Activated naive CD4-positive, alpha-beta T cell treated with anti-CD3 and anti-CD28 coated beads, Interleukin-2, amount 10 ng/mL, durations not matched to agents 7 days and 5 days (primary cell): ENCODE measurements at regions not wholly inside any gene's neighbourhood (a gene's known extent, or its start where the extent isn't known, plus 50 kb on each side); places are given as distances from the start of the nearest gene placed in this dataset.

ENCODE experiments used
- CTCF ChIA-PET: fragments of 350-600 bp; sonication (Branson Sonifier 250); formaldehyde crosslinking; loops from one replicate; lab custom pipeline; 2021; ENCODE audit warnings: antibody characterized with exemption; lab: Charles Lee
- DNase-seq: peaks from one replicate; pipeline ENCODE4 v3.0.0-alpha.2; 2020
- H3K27ac Mint-ChIP-seq: one replicate; pipeline ENCODE4 v1.8.0; 2021; ENCODE audit warnings: mild to moderate bottlenecking, moderate library complexity, mixed read lengths
- H3K27me3 Mint-ChIP-seq: one replicate; pipeline ENCODE4 v1.8.0; 2021; ENCODE audit warnings: mild to moderate bottlenecking, mixed read lengths
- H3K36me3 Mint-ChIP-seq: one replicate; pipeline ENCODE4 v1.8.0; 2021; ENCODE audit warnings: mixed read lengths
- H3K4me1 Mint-ChIP-seq: one replicate; pipeline ENCODE4 v1.8.0; 2021; ENCODE audit warnings: mixed read lengths
- H3K4me3 Mint-ChIP-seq: one replicate; pipeline ENCODE4 v1.8.0; 2021; ENCODE audit warnings: mild to moderate bottlenecking, moderate library complexity, mixed read lengths
- H3K9me3 Mint-ChIP-seq: one replicate; pipeline ENCODE4 v1.8.0; 2021; ENCODE audit warnings: mixed read lengths

DNA sequence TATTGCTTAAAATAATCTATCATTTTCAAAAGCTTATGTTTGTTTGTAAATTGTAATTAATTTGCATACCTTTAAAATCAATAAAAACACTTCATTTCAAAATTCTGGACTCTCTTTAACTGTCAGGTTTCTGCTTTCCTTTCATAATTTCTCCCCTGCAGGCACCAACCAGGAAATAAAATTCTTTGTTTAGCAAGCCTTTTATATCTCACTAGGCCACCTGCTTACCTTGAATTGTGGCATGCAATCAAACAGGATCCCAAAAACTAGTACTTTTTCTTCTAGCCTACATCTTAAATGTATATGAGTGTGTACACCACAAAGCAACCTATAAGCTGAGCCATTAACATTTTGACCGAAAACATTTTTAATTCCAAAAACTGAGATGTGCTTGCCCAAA is 233.1 kb downstream of the NR4A2 start:
- Mint-ChIP-seq H3K27ac (no peak overlapping the region), H3K9me3 (no peaks in the 10 kb centered on the region), H3K4me1 (no peaks in the 10 kb centered on the region), H3K4me3 (no peak overlapping the region), H3K27me3 (no peaks in the 10 kb centered on the region), H3K36me3 (no peaks in the 10 kb centered on the region)
- CTCF ChIA-PET = no interaction called here
- DNase-seq = no peak

DNA sequence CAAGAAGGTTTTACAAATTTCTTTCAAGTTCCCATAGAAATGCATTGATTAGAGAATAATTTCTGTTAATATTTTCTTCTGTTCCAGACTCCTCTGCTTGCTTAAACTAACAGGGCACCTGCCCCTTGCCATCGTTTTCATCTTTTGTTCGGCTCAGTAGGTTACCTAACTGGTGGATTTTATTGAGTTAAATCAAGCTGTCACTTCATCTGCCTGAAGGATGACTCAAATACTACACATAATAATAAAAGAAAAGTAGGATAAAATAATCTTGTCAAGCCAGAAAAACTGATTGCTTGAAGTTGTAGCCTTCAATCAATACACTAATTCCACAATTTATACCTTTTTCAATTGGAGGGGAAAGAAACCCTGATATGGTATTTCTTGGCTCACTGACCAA is 234.0 kb downstream of the NR4A2 start:
- Mint-ChIP-seq H3K36me3 (no peaks in the 10 kb centered on the region), H3K27me3 (no peaks in the 10 kb centered on the region), H3K4me3 (no peak overlapping the region), H3K4me1 (no peaks in the 10 kb centered on the region), H3K9me3 (no peaks in the 10 kb centered on the region), H3K27ac (no peak overlapping the region)
- DNase-seq = no peak
- CTCF ChIA-PET = no interaction called here

GRCh38 chr2:156088587-156088986 is 243.9 kb downstream of the NR4A2 start:
- Mint-ChIP-seq H3K4me3 (no peak overlapping the region), H3K27ac (no peak overlapping the region), H3K27me3 (no peaks in the 10 kb centered on the region), H3K4me1 (no peaks in the 10 kb centered on the region), H3K9me3 (no peaks in the 10 kb centered on the region), H3K36me3 (no peaks in the 10 kb centered on the region)
- no peak for DNase-seq
- CTCF ChIA-PET = no interaction called here

DNA sequence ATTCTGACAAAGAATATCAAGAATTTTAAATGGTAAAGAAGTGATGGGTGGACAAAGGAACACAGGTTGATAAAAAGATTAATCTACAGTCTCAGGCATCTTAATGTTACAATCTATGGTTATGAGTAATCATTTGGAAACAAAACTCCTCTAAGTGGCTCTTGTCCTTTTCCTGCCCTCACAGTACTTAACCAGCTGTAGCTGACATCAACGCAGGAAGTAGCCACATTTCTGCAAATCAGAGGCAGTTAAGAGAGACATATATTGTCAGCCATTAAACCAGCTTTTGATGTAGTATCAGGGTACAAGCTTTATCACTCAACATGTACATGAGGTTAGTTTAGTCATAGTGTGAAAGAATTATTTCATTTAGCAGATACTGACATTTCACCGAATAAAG is 244.6 kb downstream of the NR4A2 start:
- CTCF ChIA-PET = no interaction called here
- Mint-ChIP-seq H3K4me3 (no peak overlapping the region), H3K27me3 (no peaks in the 10 kb centered on the region), H3K4me1 (no peaks in the 10 kb centered on the region), H3K27ac (no peak overlapping the region), H3K36me3 (no peaks in the 10 kb centered on the region), H3K9me3 (no peaks in the 10 kb centered on the region)
- DNase-seq = no peak

DNA sequence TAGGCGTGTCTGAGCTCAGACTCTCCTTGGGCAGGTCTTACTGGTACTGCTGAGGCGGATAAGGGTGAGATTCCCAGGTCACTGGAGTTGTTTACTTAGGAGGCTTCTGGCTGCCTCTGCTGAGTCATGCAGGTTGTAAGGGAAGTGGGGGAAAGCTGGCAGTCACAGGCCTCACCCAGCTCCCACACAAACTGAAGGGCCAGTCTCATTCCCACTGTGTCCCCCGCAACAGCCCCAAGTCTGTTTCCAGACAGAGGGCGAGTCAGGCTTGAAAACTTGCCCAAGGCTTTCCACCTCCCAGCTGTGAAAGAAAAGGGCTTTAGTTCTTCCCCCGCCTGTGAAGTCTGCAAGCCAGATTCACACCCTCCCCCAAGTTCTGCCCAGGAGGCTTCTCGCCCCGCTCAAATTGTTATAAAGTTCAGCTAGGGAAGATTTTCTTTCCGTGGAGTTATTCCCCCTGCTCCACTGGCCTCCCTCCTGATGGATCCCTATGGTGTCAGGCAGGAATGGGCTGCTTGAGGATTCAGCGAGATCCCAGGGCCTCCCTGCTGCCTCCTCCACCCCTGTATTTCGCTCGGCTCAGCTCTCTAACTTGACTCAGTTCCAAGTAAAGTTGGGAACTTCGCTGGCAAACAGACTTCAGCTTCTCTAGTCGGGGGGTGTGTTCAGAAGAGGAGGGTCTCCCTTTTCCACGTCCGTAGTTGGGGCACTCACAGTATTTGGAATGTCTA is 248.6 kb downstream of the NR4A2 start:
- no peak overlapping the region for H3K4me3 Mint-ChIP-seq
- no peak overlapping the region for H3K27ac Mint-ChIP-seq
- H3K9me3 Mint-ChIP-seq = no peaks in the 10 kb centered on the region
- no peak for DNase-seq
- H3K36me3 Mint-ChIP-seq = no peaks in the 10 kb centered on the region
- no peaks in the 10 kb centered on the region for H3K27me3 Mint-ChIP-seq
- CTCF ChIA-PET = no interaction called here
- H3K4me1 Mint-ChIP-seq = no peaks in the 10 kb centered on the region

GRCh38 chr2:156079845-156080244 is 252.7 kb downstream of the NR4A2 start:
- H3K9me3 Mint-ChIP-seq = no peaks in the 10 kb centered on the region
- H3K36me3 Mint-ChIP-seq = no peaks in the 10 kb centered on the region
- no peak overlapping the region for H3K27ac Mint-ChIP-seq
- no peak for DNase-seq
- no peaks in the 10 kb centered on the region for H3K27me3 Mint-ChIP-seq
- no peak overlapping the region for H3K4me3 Mint-ChIP-seq
- CTCF ChIA-PET = no interaction called here
- no peaks in the 10 kb centered on the region for H3K4me1 Mint-ChIP-seq

GRCh38 chr2:156077041-156077742 is 255.3 kb downstream of the NR4A2 start:
- DNase-seq = no peak
- CTCF ChIA-PET = no interaction called here
- H3K27ac Mint-ChIP-seq = no peak overlapping the region
- no peaks in the 10 kb centered on the region for H3K4me1 Mint-ChIP-seq
- H3K4me3 Mint-ChIP-seq = no peak overlapping the region
- no peaks in the 10 kb centered on the region for H3K9me3 Mint-ChIP-seq
- H3K27me3 Mint-ChIP-seq = no peaks in the 10 kb centered on the region
- no peaks in the 10 kb centered on the region for H3K36me3 Mint-ChIP-seq

DNA sequence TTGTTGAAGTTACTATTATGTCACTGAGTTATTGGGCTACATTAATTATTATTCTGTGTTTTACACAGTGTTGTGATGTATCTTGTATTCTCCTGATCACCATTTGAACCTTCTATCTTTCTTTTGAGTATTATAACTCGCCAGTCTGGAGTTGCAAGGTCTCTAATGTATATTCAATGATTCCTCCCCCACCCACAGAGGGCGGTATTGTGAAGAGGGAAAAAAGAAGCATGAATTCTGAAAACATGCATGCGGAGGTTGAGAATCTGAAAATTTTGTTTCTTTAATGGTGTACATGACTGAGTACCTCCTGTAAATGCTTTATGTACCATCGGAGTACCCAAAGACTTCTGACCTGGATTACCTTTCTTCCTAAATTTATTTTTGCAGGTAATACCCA is 266.6 kb downstream of the NR4A2 start:
- Mint-ChIP-seq H3K36me3 (no peaks in the 10 kb centered on the region), H3K27ac (no peak overlapping the region), H3K4me1 (no peaks in the 10 kb centered on the region), H3K4me3 (no peak overlapping the region), H3K27me3 (no peaks in the 10 kb centered on the region), H3K9me3 (no peaks in the 10 kb centered on the region)
- peak; percentile 21 for DNase-seq
- CTCF ChIA-PET = no interaction called here

GRCh38 chr2:156064540-156064939 is 268.0 kb downstream of the NR4A2 start:
- Mint-ChIP-seq H3K27ac (no peak overlapping the region), H3K4me1 (no peaks in the 10 kb centered on the region), H3K27me3 (no peaks in the 10 kb centered on the region), H3K36me3 (no peaks in the 10 kb centered on the region), H3K9me3 (no peaks in the 10 kb centered on the region), H3K4me3 (no peak overlapping the region)
- CTCF ChIA-PET = interaction anchor here (0.9 kb wide), 1 partner anchor 524 kb away, joined by 3 read pairs; no protein-coding TSS in a partner anchor
- DNase-seq = no peak

- no peak overlapping the region for H3K4me3 Mint-ChIP-seq
- no peak for DNase-seq
- CTCF ChIA-PET = no interaction called here
Observed at GRCh38 chr2:156057647-156058046, 274.9 kb downstream of the NR4A2 start.

DNA sequence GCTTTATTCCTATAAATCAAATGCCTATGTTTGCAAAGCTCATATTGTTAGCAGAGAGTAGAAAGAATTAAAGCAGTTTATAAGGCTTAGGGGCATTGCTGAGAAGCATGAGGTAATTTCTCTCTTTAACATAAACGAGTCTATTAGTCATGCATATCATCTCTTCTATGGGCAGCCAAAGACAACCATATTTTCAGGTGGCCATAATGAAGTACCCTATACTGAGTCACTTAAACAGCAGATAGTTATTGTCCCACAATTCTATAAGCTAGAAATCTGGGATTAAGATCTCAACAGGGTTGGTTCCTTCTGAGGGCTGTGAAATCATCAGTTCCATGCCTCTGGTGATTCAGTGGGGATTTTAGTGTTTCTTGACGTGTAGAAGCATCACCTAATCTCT is 277.5 kb downstream of the NR4A2 start:
- H3K9me3 Mint-ChIP-seq = no peaks in the 10 kb centered on the region
- H3K36me3 Mint-ChIP-seq = no peaks in the 10 kb centered on the region

More at GRCh38 chr2:156057647-156058046, 274.9 kb downstream of the NR4A2 start:
- no peaks in the 10 kb centered on the region for H3K9me3 Mint-ChIP-seq
- H3K27me3 Mint-ChIP-seq = no peaks in the 10 kb centered on the region
- H3K4me1 Mint-ChIP-seq = no peaks in the 10 kb centered on the region
- H3K27ac Mint-ChIP-seq = no peak overlapping the region
- H3K36me3 Mint-ChIP-seq = no peaks in the 10 kb centered on the region

GRCh38 chr2:156046900-156047299 is 285.6 kb downstream of the NR4A2 start:
- peaks cover 2% of the 10 kb centered on the region for H3K9me3 Mint-ChIP-seq
- no peak overlapping the region for H3K4me3 Mint-ChIP-seq
- no peaks in the 10 kb centered on the region for H3K36me3 Mint-ChIP-seq
- no peak overlapping the region for H3K27ac Mint-ChIP-seq
- CTCF ChIA-PET = no interaction called here
- DNase-seq = no peak
- no peaks in the 10 kb centered on the region for H3K4me1 Mint-ChIP-seq
- H3K27me3 Mint-ChIP-seq = no peaks in the 10 kb centered on the region

More for the DNA sequence above, 277.5 kb downstream of the NR4A2 start:
- no peak for DNase-seq
- CTCF ChIA-PET = no interaction called here
- Mint-ChIP-seq H3K4me3 (no peak overlapping the region), H3K4me1 (no peaks in the 10 kb centered on the region), H3K27me3 (no peaks in the 10 kb centered on the region), H3K27ac (no peak overlapping the region)

- Mint-ChIP-seq H3K4me1 (no peaks in the 10 kb centered on the region), H3K27me3 (no peaks in the 10 kb centered on the region), H3K27ac (no peak overlapping the region), H3K9me3 (peaks cover 2% of the 10 kb centered on the region), H3K36me3 (no peaks in the 10 kb centered on the region), H3K4me3 (no peak overlapping the region)
- CTCF ChIA-PET = no interaction called here
- DNase-seq = no peak
Observed at GRCh38 chr2:156042895-156043294, 289.6 kb downstream of the NR4A2 start.

DNA sequence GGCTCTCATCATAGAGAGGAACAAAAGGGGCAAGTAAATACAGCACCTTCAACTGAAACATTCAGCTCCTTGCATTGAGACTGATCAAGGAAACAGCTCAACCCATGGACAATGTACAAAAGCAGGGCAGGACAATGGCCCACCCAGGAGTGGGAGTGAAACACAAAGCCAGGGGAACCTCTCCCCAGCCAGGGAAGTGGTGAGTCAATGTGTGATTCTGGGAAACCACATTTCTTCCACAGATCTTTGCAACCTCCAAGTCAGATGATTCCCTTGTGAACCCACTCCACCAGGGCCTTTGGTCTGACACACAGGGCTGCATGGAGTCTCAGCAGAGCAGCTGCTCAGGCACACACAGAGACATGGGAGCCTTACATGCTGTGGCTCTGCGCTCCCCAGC is 294.5 kb downstream of the NR4A2 start:
- Mint-ChIP-seq H3K27me3 (no peaks in the 10 kb centered on the region), H3K4me3 (no peak overlapping the region), H3K4me1 (no peaks in the 10 kb centered on the region), H3K27ac (no peak overlapping the region), H3K9me3 (no peaks in the 10 kb centered on the region), H3K36me3 (no peaks in the 10 kb centered on the region)
- CTCF ChIA-PET = no interaction called here
- DNase-seq = no peak

GRCh38 chr2:156037482-156037881 is 295.0 kb downstream of the NR4A2 start:
- Mint-ChIP-seq H3K36me3 (no peaks in the 10 kb centered on the region), H3K4me1 (no peaks in the 10 kb centered on the region), H3K27ac (no peak overlapping the region), H3K9me3 (no peaks in the 10 kb centered on the region), H3K4me3 (no peak overlapping the region), H3K27me3 (no peaks in the 10 kb centered on the region)
- CTCF ChIA-PET = no interaction called here
- no peak for DNase-seq
